ENCODE measurements at regions not wholly inside any gene's neighbourhood (a gene's known extent, or its start where the extent isn't known, plus 50 kb on each side); places are given as distances from the start of the nearest gene placed in this dataset.

DNA sequence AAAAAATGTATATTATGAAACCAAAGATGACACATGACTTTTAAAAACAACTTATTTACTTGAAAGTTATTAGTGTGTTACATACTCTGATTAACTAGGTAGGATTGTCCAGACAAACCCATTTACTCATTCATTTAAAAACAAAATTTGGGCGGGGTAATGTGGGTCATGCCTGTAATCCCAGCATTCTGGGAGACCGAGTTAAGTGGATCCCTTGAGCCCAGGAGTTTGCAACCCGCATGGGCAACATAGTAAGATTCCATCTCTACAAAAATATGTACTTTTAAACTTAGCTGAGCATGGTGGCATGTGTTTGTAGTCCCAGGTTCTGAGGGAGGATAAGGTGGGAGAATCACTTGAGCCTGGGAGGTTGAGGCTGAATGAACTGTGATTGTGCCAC is 1414.7 kb downstream of the PLA2G4A start:
- Histone ChIP-seq H3K4me1 (ENCODE audit: insufficient read depth, low read length) (no peaks in the 10 kb centered on the region), H3K4me3 (ENCODE audit: low read length) (no peak overlapping the region), H3K36me3 (ENCODE audit: insufficient read depth, low read length) (no peaks in the 10 kb centered on the region), H3K9me3 (ENCODE audit: control insufficient read depth in 1 of 2, insufficient read depth in 1 of 2, low read length in 2 of 2) (no peaks in the 10 kb centered on the region), H3K27me3 (ENCODE audit: control insufficient read depth in 1 of 2, insufficient read depth in 2 of 2, low read length in 2 of 2) (no peaks in the 10 kb centered on the region), H3K27ac (ENCODE audit: low read depth in 1 of 2, low read length in 2 of 2) (no peak overlapping the region)
- Mint-ChIP-seq H3K27me3 (no peaks in the 10 kb centered on the region), H3K4me1 (ENCODE audit: low read depth) (no peaks in the 10 kb centered on the region), H3K9me3 (no peaks in the 10 kb centered on the region), H3K4me3 (no peak overlapping the region), H3K36me3 (ENCODE audit: low read depth) (no peaks in the 10 kb centered on the region), H3K27ac (no peak overlapping the region)
- DNase-seq (no peak), ATAC-seq (ENCODE audit: poor library complexity) (no peak)
- TF ChIP-seq CTCF (IDR thresholded peaks at IDR 0.05): no peak
- intact Hi-C loops (cut with DNase I, micrococcal nuclease): no loop called here
- ChIA-PET POLR2A (no interaction called here), CTCF (no interaction called here)

GRCh38 chr1:188244681-188245080 is 1415.9 kb downstream of the PLA2G4A start:
- no peak overlapping the region for H3K27ac Mint-ChIP-seq
- Histone ChIP-seq H3K27me3 (ENCODE audit: control insufficient read depth in 1 of 2, insufficient read depth in 2 of 2, low read length in 2 of 2) (no peaks in the 10 kb centered on the region), H3K4me3 (ENCODE audit: low read length) (no peak overlapping the region), H3K27ac (ENCODE audit: low read depth in 1 of 2, low read length in 2 of 2) (no peak overlapping the region), H3K36me3 (ENCODE audit: insufficient read depth, low read length) (no peaks in the 10 kb centered on the region), H3K9me3 (ENCODE audit: control insufficient read depth in 1 of 2, insufficient read depth in 1 of 2, low read length in 2 of 2) (no peaks in the 10 kb centered on the region), H3K4me1 (ENCODE audit: insufficient read depth, low read length) (no peaks in the 10 kb centered on the region)
- no peak overlapping the region for H3K4me3 Mint-ChIP-seq
- intact Hi-C loops (cut with DNase I, micrococcal nuclease): no loop called here
- no peaks in the 10 kb centered on the region for H3K27me3 Mint-ChIP-seq
- no peak for TF ChIP-seq CTCF (IDR thresholded peaks at IDR 0.05)
- ATAC-seq (ENCODE audit: poor library complexity): no peak
- ChIA-PET CTCF (no interaction called here), POLR2A (no interaction called here)
- no peaks in the 10 kb centered on the region for H3K9me3 Mint-ChIP-seq
- no peaks in the 10 kb centered on the region for H3K4me1 Mint-ChIP-seq (ENCODE audit: low read depth)
- no peaks in the 10 kb centered on the region for H3K36me3 Mint-ChIP-seq (ENCODE audit: low read depth)
- no peak for DNase-seq

GRCh38 chr1:188247255-188247654 is 1418.5 kb downstream of the PLA2G4A start:
- Mint-ChIP-seq H3K36me3 (ENCODE audit: low read depth) (no peaks in the 10 kb centered on the region), H3K9me3 (no peaks in the 10 kb centered on the region), H3K4me1 (ENCODE audit: low read depth) (no peaks in the 10 kb centered on the region), H3K4me3 (no peak overlapping the region), H3K27ac (no peak overlapping the region), H3K27me3 (no peaks in the 10 kb centered on the region)
- Histone ChIP-seq H3K4me3 (ENCODE audit: low read length) (no peak overlapping the region), H3K36me3 (ENCODE audit: insufficient read depth, low read length) (no peaks in the 10 kb centered on the region), H3K27ac (ENCODE audit: low read depth in 1 of 2, low read length in 2 of 2) (no peak overlapping the region), H3K4me1 (ENCODE audit: insufficient read depth, low read length) (no peaks in the 10 kb centered on the region), H3K9me3 (ENCODE audit: control insufficient read depth in 1 of 2, insufficient read depth in 1 of 2, low read length in 2 of 2) (no peaks in the 10 kb centered on the region), H3K27me3 (ENCODE audit: control insufficient read depth in 1 of 2, insufficient read depth in 2 of 2, low read length in 2 of 2) (no peaks in the 10 kb centered on the region)
- intact Hi-C loops (cut with DNase I, micrococcal nuclease): no loop called here
- DNase-seq (no peak), ATAC-seq (ENCODE audit: poor library complexity) (no peak)
- TF ChIP-seq CTCF (IDR thresholded peaks at IDR 0.05): no peak
- CTCF ChIA-PET: no interaction called here
- POLR2A ChIA-PET: no interaction called here
